GM10248 (cell line): ENCODE measurements at regions not wholly inside any gene's neighbourhood (a gene's known extent, or its start where the extent isn't known, plus 50 kb on each side); places are given as distances from the start of the nearest gene placed in this dataset.

Experiments used
- CTCF ChIA-PET: fragments of 300-600 bp; sonication (Branson Sonifier 250); formaldehyde crosslinking; extraction: SDS; loops from one replicate; lab custom pipeline; 2021; ENCODE audit warnings: antibody characterized with exemption; lab: Yijun Ruan, JAX
- POLR2A ChIA-PET: fragments of 350-650 bp; sonication (Branson Sonifier 250); formaldehyde crosslinking; extraction: SDS; loops from one replicate; lab custom pipeline; 2020; ENCODE audit warnings: antibody characterized with exemption; lab: Yijun Ruan, JAX
- DNase-seq: peaks from one replicate; pipeline ENCODE4 v3.0.0; 2012; ENCODE audit errors: extremely low spot score
- CTCF ChIP-seq: IDR thresholded peaks from 2 replicates; pipeline ENCODE4 v1.5.1; 2012; ENCODE audit warnings: mild to moderate bottlenecking, low read depth; ENCODE audit errors: extremely low read depth, missing control alignments, control extremely low read depth

- DNase-seq, result no peak
- CTCF ChIA-PET, result no interaction called here
- POLR2A ChIA-PET, result no interaction called here
- TF ChIP-seq CTCF, result no peak
Measured at GRCh38 chr2:12543076-12543977, 173.4 kb upstream of the TRIB2 start.

- DNase-seq, result no peak
- TF ChIP-seq CTCF, result no peak
- ChIA-PET CTCF (no interaction called here), POLR2A (no interaction called here)
Measured at GRCh38 chr2:12543978-12544558, 172.7 kb upstream of the TRIB2 start.

- DNase-seq, result no peak
- no peak for TF ChIP-seq CTCF
- CTCF ChIA-PET, result interaction anchor here (1.4 to 2.8 kb wide), 2 partner anchors 15 kb away, joined by 4 to 6 read pairs; no protein-coding TSS in a partner anchor
- POLR2A ChIA-PET, result no interaction called here
Measured at GRCh38 chr2:12547566-12548170, 169.1 kb upstream of the TRIB2 start.

GRCh38 chr2:12548906-12549305 is 167.8 kb upstream of the TRIB2 start:
- no peak for DNase-seq
- TF ChIP-seq CTCF, result no peak
- CTCF ChIA-PET, result interaction anchor here (1.1 to 2.8 kb wide), 3 partner anchors 9 to 20 kb away, joined by 3 to 6 read pairs (median 4); no protein-coding TSS in a partner anchor
- POLR2A ChIA-PET, result no interaction called here

- ChIA-PET CTCF (interaction anchor here (1.1 to 2.8 kb wide), 3 partner anchors 9 to 20 kb away, joined by 4 to 7 read pairs (median 6); no protein-coding TSS in a partner anchor), POLR2A (no interaction called here)
- DNase-seq, result no peak
- no peak for TF ChIP-seq CTCF
Measured at GRCh38 chr2:12549641-12550040, 167.1 kb upstream of the TRIB2 start.

- POLR2A ChIA-PET, result no interaction called here
- CTCF ChIA-PET, result interaction anchor here (1.2 to 1.8 kb wide), 2 partner anchors 10 to 12 kb away, joined by 3 to 7 read pairs; no protein-coding TSS in a partner anchor
- no peak for DNase-seq
- TF ChIP-seq CTCF, result no peak
Measured at GRCh38 chr2:12552092-12552491, 164.6 kb upstream of the TRIB2 start.
